ENCODE measurements at regions not wholly inside any gene's neighbourhood (a gene's known extent, or its start where the extent isn't known, plus 50 kb on each side); places are given as distances from the start of the nearest gene placed in this dataset.

- Histone ChIP-seq H4K20me1 (ENCODE audit: control insufficient read depth, extremely low read depth, insufficient read depth, low read length) (no peaks in the 10 kb centered on the region), H3K4me2 (ENCODE audit: extremely low read depth, insufficient read depth, low read length) (no peak overlapping the region), H3K27ac (ENCODE audit: insufficient read depth, low read length) (no peak overlapping the region), H3K27me3 (ENCODE audit: control insufficient read depth, insufficient read depth, low read length) (no peaks in the 10 kb centered on the region), H3K4me3 (replicated peaks in 1 of 4; ENCODE audit: control extremely low read depth in 1 of 4, insufficient read depth in 1 of 4, low read depth in 3 of 4, low read length in 4 of 4) (no peak overlapping the region), H3K4me1 (ENCODE audit: control insufficient read depth, extremely low read depth, insufficient read depth, low read length) (no peaks in the 10 kb centered on the region), H2AFZ (ENCODE audit: low read length) (no peak overlapping the region), H3K36me3 (ENCODE audit: control insufficient read depth, insufficient read depth, low read length) (no peaks in the 10 kb centered on the region), H3K9me3 (ENCODE audit: control insufficient read depth, insufficient read depth, low read depth, low read length) (no peaks in the 10 kb centered on the region), H3K9ac (ENCODE audit: insufficient read depth, low read length) (no peak overlapping the region), H3K79me2 (ENCODE audit: control insufficient read depth, insufficient read depth, low read length) (no peaks in the 10 kb centered on the region)
- no peak for TF ChIP-seq CTCF (conservative IDR thresholded peaks at IDR 0.05 in 1 of 2, IDR thresholded peaks at IDR 0.05 in 1 of 2; ENCODE audit: low read depth in 1 of 2, low read length in 2 of 2)
- no peak for TF ChIP-seq EZH2 (IDR thresholded peaks at IDR 0.05; ENCODE audit: low read length, missing control alignments)
- DNase-seq (ENCODE audit: low read depth in 2 of 2), result no peak
These were observed 148.5 kb upstream of the PUM3 start for GRCh38 chr9:2992427-2992826.

GRCh38 chr9:2991292-2991691 is 147.4 kb upstream of the PUM3 start:
- no peaks in the 10 kb centered on the region for H3K79me2 ChIP-seq (ENCODE audit: control insufficient read depth, insufficient read depth, low read length)
- no peak for DNase-seq (ENCODE audit: low read depth in 2 of 2)
- H3K4me2 ChIP-seq (ENCODE audit: extremely low read depth, insufficient read depth, low read length), result no peak overlapping the region
- no peaks in the 10 kb centered on the region for H3K36me3 ChIP-seq (ENCODE audit: control insufficient read depth, insufficient read depth, low read length)
- H3K4me3 ChIP-seq (replicated peaks in 1 of 4; ENCODE audit: control extremely low read depth in 1 of 4, insufficient read depth in 1 of 4, low read depth in 3 of 4, low read length in 4 of 4), result no peak overlapping the region
- TF ChIP-seq EZH2 (IDR thresholded peaks at IDR 0.05; ENCODE audit: low read length, missing control alignments) (no peak), CTCF (conservative IDR thresholded peaks at IDR 0.05 in 1 of 2, IDR thresholded peaks at IDR 0.05 in 1 of 2; ENCODE audit: low read depth in 1 of 2, low read length in 2 of 2) (no peak)
- no peak overlapping the region for H3K27ac ChIP-seq (ENCODE audit: insufficient read depth, low read length)
- no peaks in the 10 kb centered on the region for H3K27me3 ChIP-seq (ENCODE audit: control insufficient read depth, insufficient read depth, low read length)
- H4K20me1 ChIP-seq (ENCODE audit: control insufficient read depth, extremely low read depth, insufficient read depth, low read length), result no peaks in the 10 kb centered on the region
- no peaks in the 10 kb centered on the region for H3K9me3 ChIP-seq (ENCODE audit: control insufficient read depth, insufficient read depth, low read depth, low read length)
- H2AFZ ChIP-seq (ENCODE audit: low read length), result no peak overlapping the region
- H3K9ac ChIP-seq (ENCODE audit: insufficient read depth, low read length), result no peak overlapping the region
- H3K4me1 ChIP-seq (ENCODE audit: control insufficient read depth, extremely low read depth, insufficient read depth, low read length), result no peaks in the 10 kb centered on the region

DNA sequence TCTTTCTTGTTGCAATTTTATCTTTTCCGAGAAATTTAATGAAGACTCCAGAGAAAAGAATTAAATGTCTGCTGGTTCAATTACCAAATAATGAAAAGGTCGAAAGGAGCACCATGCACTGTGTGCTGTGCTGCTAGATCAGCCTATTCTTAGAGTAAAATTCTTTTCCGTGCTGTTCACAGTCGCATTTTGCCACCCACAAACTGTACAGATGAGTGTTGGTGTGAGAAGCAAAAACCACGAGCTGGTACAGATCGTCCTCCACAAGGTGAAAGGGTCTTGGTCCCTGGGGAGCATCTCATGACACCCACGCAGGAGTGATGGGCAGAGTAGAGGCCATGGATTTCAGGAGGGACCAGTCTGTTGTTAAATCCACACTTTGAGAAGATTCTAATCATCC is 143.8 kb upstream of the PUM3 start:
- no peaks in the 10 kb centered on the region for H3K36me3 ChIP-seq (ENCODE audit: control insufficient read depth, insufficient read depth, low read length)
- H3K4me3 ChIP-seq (replicated peaks in 1 of 4; ENCODE audit: control extremely low read depth in 1 of 4, insufficient read depth in 1 of 4, low read depth in 3 of 4, low read length in 4 of 4), result no peak overlapping the region
- H3K27me3 ChIP-seq (ENCODE audit: control insufficient read depth, insufficient read depth, low read length), result no peaks in the 10 kb centered on the region
- no peak overlapping the region for H2AFZ ChIP-seq (ENCODE audit: low read length)
- H3K9me3 ChIP-seq (ENCODE audit: control insufficient read depth, insufficient read depth, low read depth, low read length), result no peaks in the 10 kb centered on the region
- TF ChIP-seq EZH2 (IDR thresholded peaks at IDR 0.05; ENCODE audit: low read length, missing control alignments) (no peak), CTCF (conservative IDR thresholded peaks at IDR 0.05 in 1 of 2, IDR thresholded peaks at IDR 0.05 in 1 of 2; ENCODE audit: low read depth in 1 of 2, low read length in 2 of 2) (no peak)
- no peaks in the 10 kb centered on the region for H3K4me1 ChIP-seq (ENCODE audit: control insufficient read depth, extremely low read depth, insufficient read depth, low read length)
- H3K9ac ChIP-seq (ENCODE audit: insufficient read depth, low read length), result no peak overlapping the region
- H3K79me2 ChIP-seq (ENCODE audit: control insufficient read depth, insufficient read depth, low read length), result no peaks in the 10 kb centered on the region
- no peak overlapping the region for H3K4me2 ChIP-seq (ENCODE audit: extremely low read depth, insufficient read depth, low read length)
- no peak for DNase-seq (ENCODE audit: low read depth in 2 of 2)
- no peaks in the 10 kb centered on the region for H4K20me1 ChIP-seq (ENCODE audit: control insufficient read depth, extremely low read depth, insufficient read depth, low read length)
- H3K27ac ChIP-seq (ENCODE audit: insufficient read depth, low read length), result no peak overlapping the region
